SK-N-MC (cell line): ENCODE measurements at regions not wholly inside any gene's neighbourhood (a gene's known extent, or its start where the extent isn't known, plus 50 kb on each side); places are given as distances from the start of the nearest gene placed in this dataset.
A peak's percentile ranks its signal among the peaks of the same experiment; 100 is the strongest.
"Not testable (repeated sequence)": the region's sequence is repeated elsewhere in the genome, so short reads cannot be mapped to it uniquely, and the experiment has no call there.

Experiments used
- DNase-seq: peaks from one replicate; pipeline ENCODE4 v3.0.0-alpha.2; 2011; ENCODE audit warnings: low read depth, low spot score
- H3K27ac ChIP-seq: fragments of 200-600 bp; sonication (generic); 2 replicates; pipeline ENCODE4 v1.5.1; 2016; ENCODE audit warnings: mixed run types
- H3K36me3 ChIP-seq: fragments of 200-600 bp; sonication (generic); 2 replicates; pipeline ENCODE4 v1.6.1; 2017; ENCODE audit warnings: antibody characterized with exemption, low read length, mixed read lengths; ENCODE audit not compliant: insufficient read depth
- H3K4me3 ChIP-seq: fragments of 200-600 bp; sonication (generic); 2 replicates; pipeline ENCODE4 v1.5.1; 2016
- H3K9ac ChIP-seq: fragments of 200-600 bp; sonication (generic); 2 replicates; pipeline ENCODE4 v1.8.0; 2017; ENCODE audit warnings: mixed run types, mixed read lengths; ENCODE audit not compliant: insufficient read length
- H3K9me3 ChIP-seq: fragments of 200-600 bp; sonication (generic); 2 replicates; pipeline ENCODE4 v1.6.1; 2017; ENCODE audit warnings: low read depth, mild to moderate bottlenecking, antibody characterized with exemption, low read length, moderate library complexity, mixed read lengths
- EZH2 ChIP-seq: fragments of 200-600 bp; sonication (generic); IDR thresholded peaks from one replicate; pipeline ENCODE4 v1.6.1; 2017; ENCODE audit warnings: antibody characterized with exemption
- FOXP2 ChIP-seq: optimal IDR thresholded peaks from 2 replicates; pipeline ENCODE3; 2011; ENCODE audit warnings: mild to moderate bottlenecking, moderate library complexity; ENCODE audit not compliant: insufficient read depth; ENCODE audit errors: extremely low read length, control extremely low read depth
- POLR2AphosphoS5 ChIP-seq: IDR thresholded peaks from 2 replicates; pipeline ENCODE4 v1.6.1; 2012; ENCODE audit warnings: mild to moderate bottlenecking, low read depth, low read length, borderline replicate concordance

DNA sequence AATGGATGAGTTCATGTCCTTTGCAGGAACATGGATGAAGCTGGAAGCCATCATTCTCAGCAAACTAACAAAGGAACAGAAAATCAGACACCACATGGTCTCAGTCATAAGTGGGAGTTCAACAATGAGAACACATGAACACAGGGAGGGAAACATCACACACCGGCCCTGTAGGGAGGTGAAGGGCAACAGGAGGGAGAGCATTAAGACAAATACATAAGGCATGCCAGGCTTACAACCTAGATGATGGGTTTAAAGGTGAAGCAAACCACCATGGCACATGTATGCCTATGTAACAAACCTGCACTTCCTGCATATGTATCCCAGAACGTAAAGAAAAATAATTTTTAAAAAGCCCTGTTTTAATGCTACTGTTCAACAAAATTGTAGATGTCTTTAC, 914.2 kb upstream of the ATXN7L3B start:
- Histone ChIP-seq H3K9ac (no peak overlapping the region), H3K27ac (no peak overlapping the region), H3K4me3 (no peak overlapping the region), H3K9me3 (no peaks in the 10 kb centered on the region), H3K36me3 (no peaks in the 10 kb centered on the region)
- TF ChIP-seq EZH2: no peak
- no peak for TF ChIP-seq FOXP2
- no peak for TF ChIP-seq POLR2AphosphoS5
- DNase-seq: no peak

DNA sequence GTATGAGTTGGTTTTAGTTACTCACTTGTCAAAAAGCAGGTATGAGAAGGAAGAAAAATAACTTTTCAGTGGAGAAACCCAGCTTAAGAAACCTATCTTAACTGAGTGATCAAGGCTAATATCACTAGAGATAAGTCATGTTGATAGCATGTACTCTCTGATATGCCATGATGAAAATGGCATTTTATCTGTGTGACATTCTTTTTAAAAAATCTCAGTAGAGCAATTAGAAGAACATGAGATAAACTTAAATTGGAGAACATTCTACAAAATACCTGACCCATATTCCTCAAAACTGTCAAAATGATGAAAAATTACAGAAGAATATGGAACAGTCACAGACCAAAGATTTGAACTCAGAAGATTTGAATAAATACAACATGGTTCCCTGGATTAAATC, 912.4 kb upstream of the ATXN7L3B start:
- Histone ChIP-seq H3K36me3 (no peaks in the 10 kb centered on the region), H3K9ac (no peak overlapping the region), H3K4me3 (no peak overlapping the region), H3K27ac (no peak overlapping the region), H3K9me3 (no peaks in the 10 kb centered on the region)
- no peak for DNase-seq
- no peak for TF ChIP-seq POLR2AphosphoS5
- TF ChIP-seq FOXP2: no peak
- TF ChIP-seq EZH2: no peak

DNA sequence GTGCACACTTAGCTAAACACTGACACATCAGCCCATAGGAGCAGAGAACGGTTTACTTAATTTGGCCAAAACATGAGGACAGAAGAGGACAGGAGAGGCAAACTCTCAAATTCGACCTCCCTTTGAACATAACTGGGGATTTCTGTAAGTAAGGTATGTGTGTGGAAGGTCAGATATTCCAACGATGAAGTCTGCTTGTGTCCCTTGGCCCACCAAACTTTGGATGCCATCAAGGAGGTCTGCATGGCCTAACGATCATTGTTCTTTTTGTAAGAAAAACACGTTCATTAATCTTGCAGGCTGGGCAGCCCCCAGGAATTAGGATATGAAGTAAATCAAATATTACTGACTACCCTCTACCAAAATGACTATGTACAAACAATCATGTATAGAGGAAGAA, 908.5 kb upstream of the ATXN7L3B start:
- Histone ChIP-seq H3K4me3 (no peak overlapping the region), H3K36me3 (no peaks in the 10 kb centered on the region), H3K9ac (no peak overlapping the region), H3K27ac (no peak overlapping the region), H3K9me3 (no peaks in the 10 kb centered on the region)
- no peak for DNase-seq
- TF ChIP-seq EZH2: no peak
- no peak for TF ChIP-seq FOXP2
- TF ChIP-seq POLR2AphosphoS5: no peak

DNA sequence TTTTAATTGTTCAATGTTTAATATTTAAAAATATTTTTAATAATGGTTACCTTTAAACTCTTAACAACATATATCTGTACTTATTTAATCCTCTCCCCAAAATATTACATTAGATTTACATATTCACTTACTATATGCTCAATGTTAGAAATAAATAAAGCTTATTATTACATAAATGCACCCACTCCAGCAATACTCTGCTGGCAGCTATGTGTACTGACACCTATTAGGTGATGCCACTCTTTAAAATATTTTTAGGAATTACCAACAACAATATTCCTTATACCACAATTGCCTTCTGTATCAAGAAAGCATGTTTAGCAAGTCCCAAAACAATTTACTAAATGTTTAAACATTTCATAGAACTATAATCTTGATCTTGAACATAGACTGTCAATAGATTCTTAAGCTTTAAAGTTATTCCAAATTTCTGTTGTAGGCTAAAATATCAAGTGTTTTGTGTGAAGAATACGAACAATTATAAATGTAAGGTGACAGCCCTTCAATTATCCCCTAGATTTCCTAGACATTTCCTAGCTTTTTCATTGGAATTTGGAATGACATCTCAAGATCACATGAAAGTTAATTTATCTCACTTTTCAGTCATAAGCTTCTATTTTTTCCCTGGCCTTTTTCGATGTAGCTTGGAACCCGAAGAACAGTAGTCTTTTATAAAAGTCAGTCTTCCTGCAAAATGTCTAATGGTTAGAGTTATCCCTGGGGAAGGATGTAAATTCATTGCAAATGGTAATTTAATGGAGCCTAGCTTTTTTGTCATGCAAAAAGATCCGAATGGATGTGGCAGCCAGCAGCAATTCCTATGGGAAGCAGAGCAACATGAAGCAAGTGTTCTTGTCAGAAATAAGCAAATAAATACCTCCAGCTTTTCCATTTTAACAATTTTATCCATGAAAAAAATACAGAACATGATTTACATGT, 907.5 kb upstream of the ATXN7L3B start:
- H3K9me3 ChIP-seq: no peaks in the 10 kb centered on the region
- H3K27ac ChIP-seq: no peak overlapping the region
- no peak for DNase-seq
- no peak overlapping the region for H3K9ac ChIP-seq
- no peak overlapping the region for H3K4me3 ChIP-seq
- no peak for TF ChIP-seq FOXP2
- TF ChIP-seq POLR2AphosphoS5: no peak
- no peak for TF ChIP-seq EZH2
- no peaks in the 10 kb centered on the region for H3K36me3 ChIP-seq

DNA sequence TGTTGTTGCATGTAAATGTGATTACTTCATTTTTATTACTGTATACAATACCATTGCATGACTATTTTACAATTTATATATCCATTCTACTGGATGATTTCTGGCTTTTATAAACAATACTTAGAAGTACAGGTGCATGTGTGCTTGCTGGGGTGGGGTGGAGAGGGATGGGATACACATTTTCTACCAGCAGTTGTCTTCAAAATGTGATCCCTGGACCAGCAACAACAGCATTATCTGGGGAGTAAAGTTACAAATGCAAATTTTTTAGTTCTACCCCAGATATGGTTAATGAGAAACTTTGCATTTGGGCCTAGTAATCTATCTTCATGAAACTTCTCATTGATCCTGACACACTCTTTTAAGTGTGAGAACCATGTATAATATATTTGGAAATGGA, 905.4 kb upstream of the ATXN7L3B start:
- Histone ChIP-seq H3K9ac (no peak overlapping the region), H3K4me3 (no peak overlapping the region), H3K27ac (no peak overlapping the region), H3K9me3 (no peaks in the 10 kb centered on the region), H3K36me3 (no peaks in the 10 kb centered on the region)
- TF ChIP-seq EZH2: no peak
- TF ChIP-seq FOXP2: no peak
- no peak for TF ChIP-seq POLR2AphosphoS5
- DNase-seq: no peak

DNA sequence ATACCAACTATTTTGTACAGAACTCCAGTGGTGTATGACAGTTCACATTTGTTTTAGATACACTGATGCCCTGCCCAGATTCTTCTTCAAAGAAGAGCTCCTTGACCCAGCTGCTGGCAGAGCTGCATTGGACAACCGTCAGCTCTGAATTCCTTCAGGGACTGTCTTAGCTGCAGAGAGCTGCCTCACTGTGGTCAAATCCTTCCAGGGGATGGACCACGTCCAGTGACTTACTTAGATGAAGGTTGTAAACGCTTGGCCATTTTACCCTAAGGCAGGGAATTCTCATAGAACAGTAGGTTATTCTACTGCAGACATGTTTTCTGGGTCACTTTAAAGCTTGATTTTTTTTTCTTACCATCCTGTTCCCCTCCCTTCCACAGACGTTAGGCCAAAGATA, 905.0 kb upstream of the ATXN7L3B start:
- TF ChIP-seq POLR2AphosphoS5 (no peak), FOXP2 (no peak), EZH2 (no peak)
- H3K27ac ChIP-seq: no peak overlapping the region
- H3K9me3 ChIP-seq: no peaks in the 10 kb centered on the region
- H3K36me3 ChIP-seq: no peaks in the 10 kb centered on the region
- no peak overlapping the region for H3K4me3 ChIP-seq
- no peak overlapping the region for H3K9ac ChIP-seq
- DNase-seq: no peak

DNA sequence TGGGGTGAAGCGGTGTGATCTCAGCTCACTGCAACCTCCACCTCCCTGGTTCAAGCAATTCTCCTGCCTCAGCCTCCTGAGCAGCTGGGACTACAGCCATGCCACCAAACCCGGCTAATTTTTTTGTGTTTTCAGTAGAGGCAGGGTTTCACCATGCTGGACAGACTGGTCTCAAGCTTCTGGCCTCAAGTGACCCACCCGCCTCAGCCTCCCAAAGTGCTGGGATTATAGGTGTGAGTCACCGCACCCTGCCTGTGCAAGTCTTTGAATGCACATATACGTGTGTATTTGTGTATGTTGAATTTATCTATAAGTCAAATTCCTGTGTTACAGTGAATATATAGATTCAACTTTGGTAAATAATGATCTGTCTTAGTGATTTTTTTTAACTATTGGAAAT, 898.2 kb upstream of the ATXN7L3B start:
- not testable (repeated sequence) for H3K4me3 ChIP-seq, H3K27ac ChIP-seq, H3K9ac ChIP-seq, H3K9me3 ChIP-seq, DNase-seq, H3K36me3 ChIP-seq

DNA sequence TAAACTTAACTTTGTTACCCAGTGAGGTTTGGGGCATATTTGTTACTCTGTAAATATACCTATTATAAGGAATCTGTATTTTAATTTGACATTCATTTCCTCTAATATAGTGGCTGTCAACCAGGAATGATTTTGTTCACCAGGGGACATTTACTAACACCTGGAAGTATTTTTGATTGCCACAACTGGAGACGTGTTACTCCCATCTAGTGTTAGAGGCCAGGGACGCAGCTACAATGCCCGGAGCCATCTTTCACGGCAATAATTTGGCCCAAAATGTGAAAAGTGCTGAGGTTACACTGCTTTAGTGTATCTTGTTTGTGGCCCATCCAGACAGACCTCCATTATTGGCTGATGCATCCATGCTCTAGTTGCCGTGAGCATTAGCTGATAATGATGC, 881.3 kb upstream of the ATXN7L3B start:
- TF ChIP-seq FOXP2 (no peak), POLR2AphosphoS5 (no peak), EZH2 (no peak)
- DNase-seq: no peak
- no peak overlapping the region for H3K27ac ChIP-seq

DNA sequence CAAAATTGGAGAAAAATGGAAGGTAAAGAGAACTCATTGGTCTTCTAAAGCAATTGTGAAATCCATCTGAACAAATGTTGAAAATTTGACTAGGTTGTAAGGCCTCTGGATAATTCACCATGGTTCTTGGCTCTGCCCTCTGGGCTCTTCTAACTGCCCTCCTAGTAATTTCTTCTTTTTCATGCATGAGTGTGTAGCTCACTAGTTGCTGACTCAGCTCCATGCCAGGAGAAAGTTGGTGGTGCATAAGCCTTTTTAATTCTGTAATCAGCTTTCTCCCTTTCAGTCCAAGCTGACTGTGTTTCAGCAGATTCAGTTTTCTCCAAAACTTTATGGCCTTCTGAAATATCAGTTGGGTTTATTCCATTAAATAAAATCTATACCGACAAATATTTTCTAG, 877.8 kb upstream of the ATXN7L3B start:
- Histone ChIP-seq H3K9me3 (no peaks in the 10 kb centered on the region), H3K4me3 (no peak overlapping the region), H3K9ac (no peak overlapping the region), H3K36me3 (no peaks in the 10 kb centered on the region), H3K27ac (peak overlapping the region; percentile 63)
- peak; percentile 48; the same call in 1 of the 2 replicates for TF ChIP-seq POLR2AphosphoS5
- TF ChIP-seq EZH2: no peak
- no peak for TF ChIP-seq FOXP2
- DNase-seq: no peak

More for the DNA sequence above, 881.3 kb upstream of the ATXN7L3B start:
- H3K9me3 ChIP-seq: 0 out of 2 replicates have a peak, but pooled peaks cover 4% of the 10 kb centered on the region
- no peak overlapping the region for H3K9ac ChIP-seq
- no peak overlapping the region for H3K4me3 ChIP-seq
- no peaks in the 10 kb centered on the region for H3K36me3 ChIP-seq
